K562 (cell line): ENCODE measurements at regions not wholly inside any gene's neighbourhood (a gene's known extent, or its start where the extent isn't known, plus 50 kb on each side); places are given as distances from the start of the nearest gene placed in this dataset.

Experiments
- ATAC-seq: fragments of 200-7000 bp; cut with Tn5 transposase; 3 replicates; pipeline ENCODE4 v1.9.1; 2020; ENCODE audit warnings: moderate library complexity
- BruUV-seq: library from RNA; stranded (reverse); fragments of 400-500 nt; replicated peaks from 2 replicates; lab custom pipeline; 2021; lab: Mats Ljungman, UMichigan
- CTCF ChIA-PET: fragments of 300-600 bp; formaldehyde crosslinking; extraction: SDS; loops from one replicate; lab custom pipeline; 2021; ENCODE audit warnings: low intra/inter-chr PET ratio; lab: Yijun Ruan, JAX
- POLR2A ChIA-PET: fragments of 300-600, 350-650 bp; sonication (Branson Sonifier 250); formaldehyde crosslinking; extraction: SDS; loops from one replicate; lab custom pipeline; 2021; ENCODE audit warnings: antibody characterized with exemption, inconsistent platforms; lab: Yijun Ruan, JAX
- DNase-seq, 4 experiments: peaks; one replicate each; pipeline versions ENCODE4 v3.0.0 to v3.0.0-alpha.2; 2011 to 2018; ENCODE audit warnings: low spot score in 3 of 4, mixed read lengths in 3 of 4; ENCODE audit errors: extremely low read depth in 1 of 4
- FAIRE-seq: peaks from 2 replicates; lab custom pipeline; 2011; peaks lifted over from hg19 to GRCh38; lab: Jason Lieb, UNC
- H2AFZ ChIP-seq: 2 replicates; pipeline ENCODE4 v1.6.0; 2011; ENCODE audit warnings: low read depth, low read length, control low read depth, inconsistent platforms
- H3K27ac ChIP-seq: fragments of 200-600 bp; 3 replicates; pipeline ENCODE4 v1.8.0; 2011; ENCODE audit warnings: low read depth, mild to moderate bottlenecking, control low read depth, inconsistent platforms, low read length, moderate library complexity, mixed read lengths; ENCODE audit errors: extremely low read depth
- H3K27me3 ChIP-seq, 2 experiments: fragments of 300-600 bp in 1 of 2; 2 replicates in 1 of 2; 3 replicates in 1 of 2; pipeline versions ENCODE4 v1.6.0 to v1.8.0; 2011; ENCODE audit warnings: inconsistent platforms in 2 of 2, low read length in 2 of 2, mild to moderate bottlenecking in 1 of 2, mixed read lengths in 1 of 2, moderate library complexity in 1 of 2; ENCODE audit not compliant: control insufficient read depth in 2 of 2, insufficient read depth in 2 of 2
- H3K36me3 ChIP-seq: fragments of 300-600 bp; 3 replicates; pipeline ENCODE4 v1.8.0; 2011; ENCODE audit warnings: mild to moderate bottlenecking, low read length, inconsistent platforms; ENCODE audit not compliant: control insufficient read depth, insufficient read depth
- H3K4me1 ChIP-seq, 2 experiments: fragments of 200-600 bp in 1 of 2; replicated peaks in 1 of 2; 2 replicates in 1 of 2; 3 replicates in 1 of 2; pipeline versions ENCODE4 v1.5.1 to v1.8.0; 2011; ENCODE audit warnings: inconsistent platforms in 2 of 2, low read length in 2 of 2, mild to moderate bottlenecking in 1 of 2, mixed read lengths in 1 of 2, moderate library complexity in 1 of 2; ENCODE audit not compliant: control insufficient read depth in 2 of 2, insufficient read depth in 2 of 2
- H3K4me2 ChIP-seq: 2 replicates; pipeline ENCODE4 v1.6.1; 2011; ENCODE audit warnings: low read length, control low read depth, inconsistent platforms, mixed read lengths; ENCODE audit not compliant: insufficient read depth
- H3K4me3 ChIP-seq: fragments of 200-600 bp; sonication (generic), shearing (Covaris generic); 2 replicates; pipeline ENCODE4 v1.5.1; 2016; ENCODE audit warnings: control low read depth, inconsistent platforms
- H3K79me2 ChIP-seq: fragments of 200-600 bp; 3 replicates; pipeline ENCODE4 v1.8.0; 2011; ENCODE audit warnings: low read length, inconsistent platforms; ENCODE audit not compliant: control insufficient read depth, insufficient read depth
- H3K9ac ChIP-seq, 2 experiments: 2 replicates each; pipeline versions ENCODE4 v1.6.0 to v1.6.1; 2011; ENCODE audit warnings: low read depth in 2 of 2, low read length in 2 of 2, control low read depth in 1 of 2, inconsistent platforms in 1 of 2, mild to moderate bottlenecking in 1 of 2, mixed read lengths in 1 of 2; ENCODE audit not compliant: insufficient read depth in 1 of 2
- H3K9me1 ChIP-seq: one replicate; pipeline ENCODE4 v1.6.0; 2011; ENCODE audit warnings: inconsistent platforms, mild to moderate bottlenecking, low read length, moderate library complexity; ENCODE audit not compliant: control insufficient read depth, insufficient read depth
- H3K9me3 ChIP-seq: replicated peaks from 2 replicates; pipeline ENCODE4 v1.5.1; 2011; ENCODE audit warnings: low read depth, low read length, inconsistent platforms; ENCODE audit not compliant: control insufficient read depth, insufficient read depth
- H4K20me1 ChIP-seq: replicated peaks from 2 replicates; pipeline ENCODE4 v1.6.1; 2011; ENCODE audit warnings: low read length, inconsistent platforms, mixed read lengths; ENCODE audit not compliant: control insufficient read depth, insufficient read depth
- CTBP1 ChIP-seq: fragments of 450-650 bp; IDR thresholded peaks from 2 replicates; pipeline ENCODE4 v1.6.1; 2016; ENCODE audit warnings: borderline replicate concordance
- CXXC5 ChIP-seq: fragments of 250-450 bp; sonication (Bioruptor Pico); IDR thresholded peaks from 2 replicates; pipeline ENCODE4 v1.8.0; 2022; ENCODE audit warnings: inconsistent platforms, mild to moderate bottlenecking, moderate library complexity
- DDX20 ChIP-seq: fragments of 450-650 bp; IDR thresholded peaks from 2 replicates; pipeline ENCODE4 v1.6.1; 2016; ENCODE audit warnings: missing genetic modification characterization, low read depth, mild to moderate bottlenecking, missing compliant biosample characterization, moderate library complexity
- KLF13 ChIP-seq: fragments of 450-650 bp; IDR thresholded peaks from 2 replicates; pipeline ENCODE4 v1.6.1; 2016; ENCODE audit warnings: missing genetic modification characterization, low read depth, mild to moderate bottlenecking, missing compliant biosample characterization, moderate library complexity, borderline replicate concordance
- MED1 ChIP-seq: sonication (generic); formaldehyde crosslinking; IDR thresholded peaks from 2 replicates; pipeline ENCODE4 v1.8.1; 2023; ENCODE audit warnings: missing genetic modification reagents, borderline replicate concordance
- NR1H2 ChIP-seq: sonication (generic); formaldehyde crosslinking; IDR thresholded peaks from 2 replicates; pipeline ENCODE4 v1.4.0; 2020; ENCODE audit warnings: mild to moderate bottlenecking, missing genetic modification reagents
- POLR2H ChIP-seq: IDR thresholded peaks from 2 replicates; pipeline ENCODE4 v1.6.1; 2016; ENCODE audit warnings: missing genetic modification characterization, low read depth, mild to moderate bottlenecking, control low read depth, missing compliant biosample characterization, moderate library complexity
- PREB ChIP-seq: sonication (generic); formaldehyde crosslinking; IDR thresholded peaks from 2 replicates; pipeline ENCODE4 v1.8.1; 2023; ENCODE audit warnings: mild to moderate bottlenecking, missing genetic modification reagents
- U2AF1 ChIP-seq: fragments of 200-400 bp; formaldehyde crosslinking; optimal IDR thresholded peaks from 2 replicates; pipeline ENCODE3; 2017; ENCODE audit warnings: mild to moderate bottlenecking, low read depth, low read length, moderate library complexity
- ZNF431 ChIP-seq: sonication (generic); formaldehyde crosslinking; IDR thresholded peaks from 2 replicates; pipeline ENCODE4 v1.8.0; 2022; ENCODE audit warnings: mild to moderate bottlenecking, missing genetic modification reagents
- WGBS: fragments of 100-300 bp; shearing (Covaris generic); methylation state at CpG from one replicate; pipeline ENCODE4 v1.1.6; 2016; ENCODE audit warnings: low coverage, mixed read lengths; ENCODE audit not compliant: insufficient coverage; ENCODE audit errors: missing lambda C conversion rate; 5-methylcytosine and 5-hydroxymethylcytosine counted together
- in situ Hi-C: fragments of 300-500 bp; cut with MboI; formaldehyde crosslinking; loops from 4 replicates; pipeline ENCODE4 v1.15.0; 2018; ENCODE audit warnings: inconsistent platforms, mixed read lengths
- intact Hi-C: fragments of 100-400 bp; cut with micrococcal nuclease; formaldehyde crosslinking; loops from 2 replicates; pipeline ENCODE4 v1.14.2; 2022
- TF ChIP-seq, protein P1 (sequence below): fragments of 150-350 bp; conservative IDR thresholded peaks from 2 replicates; pipeline ENCODE4 v1.6.1; 2014; ENCODE audit warnings: low read length
- TF ChIP-seq, protein P2 (sequence below): IDR thresholded peaks from 2 replicates; pipeline ENCODE4 v1.6.1; 2016; ENCODE audit warnings: missing genetic modification characterization, missing compliant biosample characterization
- TF ChIP-seq, protein P3 (sequence below): fragments of 250-450 bp; sonication (Bioruptor Pico); IDR thresholded peaks from 2 replicates; pipeline ENCODE4 v1.5.0; 2022; ENCODE audit warnings: mild to moderate bottlenecking
- TF ChIP-seq, protein P4 (sequence below): fragments of 250-450 bp; sonication (Bioruptor Pico); IDR thresholded peaks from 2 replicates; pipeline ENCODE4 v1.8.0; 2021; ENCODE audit warnings: mild to moderate bottlenecking, moderate library complexity

DNA sequence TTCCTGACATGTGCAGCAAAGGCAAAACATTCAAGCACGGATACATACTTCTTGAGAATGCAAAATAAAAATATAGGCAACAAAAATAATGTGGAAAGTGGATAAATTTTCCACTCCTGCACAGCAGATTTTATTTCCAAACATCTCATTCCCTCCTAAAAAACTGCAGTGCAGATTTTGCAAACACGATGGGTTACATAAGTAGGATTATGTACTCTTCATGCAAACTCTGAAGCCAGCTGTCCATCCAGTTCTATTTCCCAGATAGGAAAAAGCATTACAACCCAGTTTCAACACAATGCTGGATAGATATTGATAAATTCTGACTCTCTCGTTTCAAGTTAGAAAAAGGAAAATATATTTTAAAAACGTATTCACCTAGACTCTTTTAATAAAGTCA, 52.7 kb upstream of the CCNG1 start:
- TF ChIP-seq CXXC5, result no peak
- no peak for TF ChIP-seq POLR2H (tag)
- TF ChIP-seq PREB (CRISPR knock-in tag), result no peak
- no peak for TF ChIP-seq U2AF1
- no peak for TF ChIP-seq NR1H2 (CRISPR knock-in tag)
- TF ChIP-seq, protein P1, sequence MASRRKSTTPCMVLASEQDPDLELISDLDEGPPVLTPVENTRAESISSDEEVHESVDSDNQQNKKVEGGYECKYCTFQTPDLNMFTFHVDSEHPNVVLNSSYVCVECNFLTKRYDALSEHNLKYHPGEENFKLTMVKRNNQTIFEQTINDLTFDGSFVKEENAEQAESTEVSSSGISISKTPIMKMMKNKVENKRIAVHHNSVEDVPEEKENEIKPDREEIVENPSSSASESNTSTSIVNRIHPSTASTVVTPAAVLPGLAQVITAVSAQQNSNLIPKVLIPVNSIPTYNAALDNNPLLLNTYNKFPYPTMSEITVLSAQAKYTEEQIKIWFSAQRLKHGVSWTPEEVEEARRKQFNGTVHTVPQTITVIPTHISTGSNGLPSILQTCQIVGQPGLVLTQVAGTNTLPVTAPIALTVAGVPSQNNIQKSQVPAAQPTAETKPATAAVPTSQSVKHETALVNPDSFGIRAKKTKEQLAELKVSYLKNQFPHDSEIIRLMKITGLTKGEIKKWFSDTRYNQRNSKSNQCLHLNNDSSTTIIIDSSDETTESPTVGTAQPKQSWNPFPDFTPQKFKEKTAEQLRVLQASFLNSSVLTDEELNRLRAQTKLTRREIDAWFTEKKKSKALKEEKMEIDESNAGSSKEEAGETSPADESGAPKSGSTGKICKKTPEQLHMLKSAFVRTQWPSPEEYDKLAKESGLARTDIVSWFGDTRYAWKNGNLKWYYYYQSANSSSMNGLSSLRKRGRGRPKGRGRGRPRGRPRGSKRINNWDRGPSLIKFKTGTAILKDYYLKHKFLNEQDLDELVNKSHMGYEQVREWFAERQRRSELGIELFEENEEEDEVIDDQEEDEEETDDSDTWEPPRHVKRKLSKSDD, result no peak
- TF ChIP-seq, protein P2, sequence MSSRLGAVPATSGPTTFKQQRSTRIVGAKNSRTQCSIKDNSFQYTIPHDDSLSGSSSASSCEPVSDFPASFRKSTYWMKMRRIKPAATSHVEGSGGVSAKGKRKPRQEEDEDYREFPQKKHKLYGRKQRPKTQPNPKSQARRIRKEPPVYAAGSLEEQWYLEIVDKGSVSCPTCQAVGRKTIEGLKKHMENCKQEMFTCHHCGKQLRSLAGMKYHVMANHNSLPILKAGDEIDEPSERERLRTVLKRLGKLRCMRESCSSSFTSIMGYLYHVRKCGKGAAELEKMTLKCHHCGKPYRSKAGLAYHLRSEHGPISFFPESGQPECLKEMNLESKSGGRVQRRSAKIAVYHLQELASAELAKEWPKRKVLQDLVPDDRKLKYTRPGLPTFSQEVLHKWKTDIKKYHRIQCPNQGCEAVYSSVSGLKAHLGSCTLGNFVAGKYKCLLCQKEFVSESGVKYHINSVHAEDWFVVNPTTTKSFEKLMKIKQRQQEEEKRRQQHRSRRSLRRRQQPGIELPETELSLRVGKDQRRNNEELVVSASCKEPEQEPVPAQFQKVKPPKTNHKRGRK, result no peak
- TF ChIP-seq, protein P3, sequence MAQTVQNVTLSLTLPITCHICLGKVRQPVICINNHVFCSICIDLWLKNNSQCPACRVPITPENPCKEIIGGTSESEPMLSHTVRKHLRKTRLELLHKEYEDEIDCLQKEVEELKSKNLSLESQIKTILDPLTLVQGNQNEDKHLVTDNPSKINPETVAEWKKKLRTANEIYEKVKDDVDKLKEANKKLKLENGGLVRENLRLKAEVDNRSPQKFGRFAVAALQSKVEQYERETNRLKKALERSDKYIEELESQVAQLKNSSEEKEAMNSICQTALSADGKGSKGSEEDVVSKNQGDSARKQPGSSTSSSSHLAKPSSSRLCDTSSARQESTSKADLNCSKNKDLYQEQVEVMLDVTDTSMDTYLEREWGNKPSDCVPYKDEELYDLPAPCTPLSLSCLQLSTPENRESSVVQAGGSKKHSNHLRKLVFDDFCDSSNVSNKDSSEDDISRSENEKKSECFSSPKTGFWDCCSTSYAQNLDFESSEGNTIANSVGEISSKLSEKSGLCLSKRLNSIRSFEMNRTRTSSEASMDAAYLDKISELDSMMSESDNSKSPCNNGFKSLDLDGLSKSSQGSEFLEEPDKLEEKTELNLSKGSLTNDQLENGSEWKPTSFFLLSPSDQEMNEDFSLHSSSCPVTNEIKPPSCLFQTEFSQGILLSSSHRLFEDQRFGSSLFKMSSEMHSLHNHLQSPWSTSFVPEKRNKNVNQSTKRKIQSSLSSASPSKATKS (CRISPR knock-in tag), result no peak
- TF ChIP-seq DDX20, result no peak
- no peak for TF ChIP-seq MED1 (CRISPR knock-in tag)
- no peak for TF ChIP-seq KLF13 (tag)
- TF ChIP-seq, protein P4, sequence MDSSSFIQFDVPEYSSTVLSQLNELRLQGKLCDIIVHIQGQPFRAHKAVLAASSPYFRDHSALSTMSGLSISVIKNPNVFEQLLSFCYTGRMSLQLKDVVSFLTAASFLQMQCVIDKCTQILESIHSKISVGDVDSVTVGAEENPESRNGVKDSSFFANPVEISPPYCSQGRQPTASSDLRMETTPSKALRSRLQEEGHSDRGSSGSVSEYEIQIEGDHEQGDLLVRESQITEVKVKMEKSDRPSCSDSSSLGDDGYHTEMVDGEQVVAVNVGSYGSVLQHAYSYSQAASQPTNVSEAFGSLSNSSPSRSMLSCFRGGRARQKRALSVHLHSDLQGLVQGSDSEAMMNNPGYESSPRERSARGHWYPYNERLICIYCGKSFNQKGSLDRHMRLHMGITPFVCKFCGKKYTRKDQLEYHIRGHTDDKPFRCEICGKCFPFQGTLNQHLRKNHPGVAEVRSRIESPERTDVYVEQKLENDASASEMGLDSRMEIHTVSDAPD (CRISPR knock-in tag), result no peak
- TF ChIP-seq ZNF431 (CRISPR knock-in tag), result no peak
- TF ChIP-seq CTBP1, result no peak
- in situ Hi-C loops, result loop anchor here (5.0 kb wide), 1 partner anchor 48 kb away; no protein-coding TSS in a partner anchor

More for the DNA sequence above, 52.7 kb upstream of the CCNG1 start:
- BruUV-seq, result no TSS peak
- POLR2A ChIA-PET, result no interaction called here
- Histone ChIP-seq H3K9me3 (no peaks in the 10 kb centered on the region), H3K9ac (no peak overlapping the region), H3K4me2 (no peak overlapping the region), H3K36me3 (no peaks in the 10 kb centered on the region), H3K79me2 (no peaks in the 10 kb centered on the region), H3K4me1 (peaks cover 0 to 10% of the 10 kb centered on the region in 2 experiments; a peak in 3 of 5 replicates), H3K9me1 (no peaks in the 10 kb centered on the region), H2AFZ (no peak overlapping the region), H3K4me3 (no peak overlapping the region), H4K20me1 (no peaks in the 10 kb centered on the region), H3K27ac (no peak overlapping the region), H3K27me3 (no peaks in the 10 kb centered on the region)
- 40% methylated on average over 4 of the region's 4 CpGs for WGBS
- ATAC-seq, result no peak
- no peak for FAIRE-seq
- intact Hi-C loops, result no loop called here
- DNase-seq, result no peak
- CTCF ChIA-PET, result no interaction called here
